Fibroblast of upper back skin (primary cell): ENCODE measurements at regions not wholly inside any gene's neighbourhood (a gene's known extent, or its start where the extent isn't known, plus 50 kb on each side); places are given as distances from the start of the nearest gene placed in this dataset.
A peak's percentile ranks its signal among the peaks of the same experiment; 100 is the strongest.

Source experiments
- DNase-seq: peaks from one replicate; pipeline ENCODE4 v3.0.0-alpha.2; 2013

- DNase-seq: no peak
These were observed 150.6 kb upstream of the NSMCE3 start for GRCh38 chr15:29420188-29420587.

- no peak for DNase-seq
These were observed 149.3 kb upstream of the NSMCE3 start for GRCh38 chr15:29418931-29419330.

GRCh38 chr15:29418178-29418577 is 148.6 kb upstream of the NSMCE3 start:
- DNase-seq: no peak

DNA sequence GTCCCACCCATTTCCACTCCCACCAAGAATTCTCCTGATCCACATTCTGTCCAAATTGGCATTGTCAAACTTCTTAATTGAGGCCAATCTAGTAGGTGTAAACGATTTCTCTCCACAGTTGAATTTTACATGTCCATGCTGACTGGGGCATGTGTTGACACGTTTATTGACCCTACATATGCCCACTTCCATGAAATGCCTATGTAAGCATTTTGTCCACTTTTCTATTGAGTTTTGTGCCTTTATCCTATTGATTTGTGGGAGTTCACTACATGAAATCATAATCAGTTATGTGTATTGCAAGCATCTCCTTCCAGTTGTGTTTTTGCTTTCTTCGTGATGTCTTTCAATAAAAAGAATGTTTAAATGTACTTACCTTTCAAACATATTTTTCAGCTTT is 141.7 kb upstream of the NSMCE3 start:
- no peak for DNase-seq

GRCh38 chr15:29410338-29410737 is 140.7 kb upstream of the NSMCE3 start:
- peak; percentile 4 for DNase-seq

DNA sequence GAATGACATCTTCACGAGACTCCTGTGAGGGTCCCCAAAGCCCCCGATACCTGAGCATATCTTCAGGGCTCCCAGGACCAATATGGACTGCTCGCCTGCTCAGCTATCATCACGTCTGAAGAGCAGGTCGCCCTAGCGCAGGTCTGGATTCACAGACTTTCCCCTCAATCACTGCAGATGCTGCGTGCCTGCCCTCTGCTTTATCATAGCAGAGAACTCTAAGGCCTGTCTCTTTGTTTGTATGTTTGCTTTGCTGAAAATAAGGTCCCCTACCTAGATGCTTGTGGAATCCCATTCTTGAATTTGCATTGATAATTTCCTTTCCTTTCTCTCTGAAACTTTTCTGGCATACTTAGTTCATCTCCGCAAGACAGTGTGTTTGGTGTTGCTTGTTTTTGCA is 140.3 kb upstream of the NSMCE3 start:
- no peak for DNase-seq

GRCh38 chr15:29405564-29405963 is 135.9 kb upstream of the NSMCE3 start:
- no peak for DNase-seq

DNA sequence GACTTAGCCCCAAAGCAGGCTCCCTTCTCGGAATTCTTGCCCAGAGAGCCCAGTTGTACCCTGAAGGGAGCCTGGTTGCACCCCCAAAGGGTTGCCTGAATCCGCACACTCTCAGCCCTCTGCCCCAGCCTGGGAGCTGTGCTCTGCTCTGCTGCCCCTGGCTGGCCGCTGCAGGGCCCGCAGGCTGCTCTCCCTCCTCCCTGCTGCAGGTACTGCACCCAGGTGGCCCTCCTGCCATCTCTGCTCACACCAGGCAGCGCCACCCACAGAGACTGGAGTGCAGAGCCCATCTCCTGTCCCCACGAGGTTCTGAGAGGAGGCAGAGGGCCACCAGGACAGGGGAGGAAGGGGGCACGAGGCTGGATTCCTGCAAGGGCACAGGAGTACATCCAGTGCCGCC is 134.2 kb upstream of the NSMCE3 start:
- DNase-seq: no peak

DNA sequence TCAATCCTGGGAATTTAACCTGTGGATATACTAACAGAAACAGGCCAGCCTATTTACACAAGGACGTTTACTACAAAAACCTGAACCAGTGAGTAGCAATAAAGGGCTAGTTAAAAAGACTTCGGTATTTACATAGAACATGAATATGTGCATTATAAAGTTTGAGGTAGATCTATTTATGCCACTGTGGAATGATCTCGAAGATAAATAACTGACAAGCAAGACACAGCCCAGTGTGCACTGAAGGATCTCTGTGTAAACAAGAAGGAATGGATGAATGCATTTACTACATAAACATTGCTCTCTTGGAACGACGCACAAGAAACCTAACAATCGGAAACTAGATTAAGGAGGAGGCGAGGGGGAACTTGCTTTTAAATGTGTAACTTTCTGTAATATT is 132.0 kb upstream of the NSMCE3 start:
- no peak for DNase-seq

- no peak for DNase-seq
These were observed 131.1 kb upstream of the NSMCE3 start for GRCh38 chr15:29400701-29401100.

- no peak for DNase-seq
These were observed 129.3 kb upstream of the NSMCE3 start for GRCh38 chr15:29398907-29399306.

DNA sequence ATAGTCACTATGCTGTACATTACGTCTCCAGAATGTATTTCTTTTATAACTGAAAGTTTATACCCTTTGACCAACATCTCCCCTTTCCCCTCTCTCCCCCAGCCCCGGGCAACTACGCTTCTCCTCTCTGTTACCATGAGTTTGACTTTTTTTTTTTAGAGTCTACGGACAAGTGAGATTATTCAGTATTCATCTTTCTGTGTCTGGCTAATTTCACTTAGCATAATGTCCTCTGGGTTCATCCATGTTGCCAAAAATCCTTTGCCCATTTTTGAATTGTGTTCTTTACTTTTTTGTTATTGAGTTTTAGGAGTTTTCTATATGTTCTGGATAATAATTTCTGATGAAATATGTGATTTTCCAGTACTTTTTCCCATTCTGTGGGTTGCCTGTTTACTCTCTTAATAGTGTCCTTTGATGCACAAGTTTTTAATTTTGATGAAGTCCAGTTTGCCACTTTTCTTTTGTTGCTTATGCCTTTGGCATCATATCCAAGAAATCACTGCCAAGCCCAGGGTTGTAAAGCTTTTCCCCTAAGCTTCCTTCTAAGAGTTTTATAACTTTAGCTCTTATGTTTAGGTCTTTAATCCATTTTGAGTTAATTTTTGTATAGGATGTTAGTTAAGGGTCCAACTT is 126.7 kb upstream of the NSMCE3 start:
- DNase-seq: no peak

DNA sequence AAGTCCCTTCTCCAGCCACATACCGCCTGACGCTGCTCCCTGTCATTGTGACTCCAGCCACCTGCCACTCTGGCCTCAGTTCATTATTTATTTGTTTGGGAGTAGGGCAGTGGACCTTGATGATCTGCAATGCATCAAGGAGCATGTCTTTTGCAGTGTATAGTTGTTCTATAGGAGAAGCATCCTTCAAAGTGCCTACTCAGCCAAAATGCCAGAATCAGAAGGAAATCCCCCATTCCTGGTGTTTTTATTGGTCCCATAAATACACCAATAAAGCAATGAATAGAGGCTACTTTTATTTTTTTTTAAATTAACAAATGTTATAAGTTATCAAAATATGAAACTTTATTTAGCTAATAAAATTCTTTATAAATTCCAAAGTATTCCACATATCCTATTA is 123.8 kb upstream of the NSMCE3 start:
- no peak for DNase-seq

DNA sequence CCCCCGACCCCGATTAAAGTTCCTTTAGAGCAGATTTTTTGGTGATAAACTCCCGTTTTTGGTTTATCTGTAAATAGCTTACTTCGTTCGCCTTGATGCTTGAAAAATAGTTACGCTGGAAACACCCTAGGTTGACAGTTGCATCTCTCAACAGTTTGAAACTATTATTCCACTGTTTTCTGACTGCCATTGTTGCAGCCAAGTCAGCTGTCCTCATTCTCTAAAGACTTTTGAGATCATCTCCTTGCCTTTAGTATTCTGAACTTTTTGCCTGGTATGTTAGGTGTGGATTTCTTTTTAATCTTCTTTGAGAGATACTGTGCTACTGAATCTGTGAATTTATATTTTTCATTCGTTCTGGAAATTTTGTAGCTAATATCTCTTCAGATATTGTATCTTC is 122.7 kb upstream of the NSMCE3 start:
- DNase-seq: no peak

DNA sequence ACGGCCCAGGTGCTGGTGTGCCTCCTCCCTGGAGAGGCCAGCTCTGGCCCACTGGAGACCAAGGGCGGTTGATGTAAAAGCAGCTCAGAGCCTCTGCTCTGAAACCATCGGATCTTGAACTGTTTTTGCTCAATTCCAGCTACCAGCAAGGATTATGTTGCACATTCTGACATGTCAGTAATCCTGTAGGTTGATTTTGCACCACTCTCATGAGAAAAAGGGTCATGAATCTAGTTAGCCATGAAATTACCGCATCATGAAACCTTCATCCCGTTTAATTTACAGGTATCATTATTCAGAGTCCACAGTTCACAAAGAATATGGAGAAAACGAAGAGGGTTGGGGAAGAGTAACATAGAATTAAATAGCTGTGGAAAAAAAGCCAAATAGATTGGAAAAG is 120.4 kb upstream of the NSMCE3 start:
- no peak for DNase-seq

DNA sequence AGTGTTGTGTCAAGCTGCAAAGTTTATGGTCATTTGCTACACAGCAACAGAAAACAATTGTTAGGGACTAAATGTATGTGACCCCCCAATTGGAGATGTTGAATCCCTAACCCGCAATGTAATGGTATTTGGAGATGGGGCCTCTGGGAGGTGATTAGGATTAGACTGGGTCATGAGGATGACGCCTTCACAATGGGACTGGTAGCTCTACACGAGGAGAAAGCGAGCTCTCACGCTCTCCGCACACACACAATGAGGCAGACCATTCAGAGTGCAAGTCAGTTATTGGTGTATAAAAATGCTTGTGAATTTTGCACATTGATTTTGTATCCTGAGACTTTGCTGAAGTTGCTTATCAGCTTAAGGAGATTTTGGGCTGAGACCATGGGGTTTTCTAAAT is 116.9 kb upstream of the NSMCE3 start:
- DNase-seq: no peak

GRCh38 chr15:29383367-29383766 is 113.7 kb upstream of the NSMCE3 start:
- DNase-seq: no peak

DNA sequence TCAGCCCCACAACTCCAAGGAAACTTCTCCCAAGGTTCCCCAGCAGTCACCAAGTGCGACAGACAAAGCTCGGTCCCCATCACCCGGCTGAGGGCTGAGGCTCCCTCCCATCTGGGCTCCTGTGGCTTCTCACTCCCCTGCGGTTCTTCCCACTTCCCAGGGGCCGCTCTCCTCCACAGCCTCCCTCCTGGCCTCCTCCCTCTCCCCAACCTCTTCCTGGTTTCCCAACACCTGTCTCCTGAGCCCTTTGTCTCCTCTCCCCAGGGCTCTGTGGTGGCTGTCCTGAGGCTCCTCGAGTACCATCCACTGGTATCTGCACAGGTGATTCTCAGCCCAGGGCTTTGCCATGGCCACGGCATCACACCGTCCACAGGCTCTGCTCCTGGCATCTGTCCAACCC is 113.2 kb upstream of the NSMCE3 start:
- DNase-seq: no peak

- no peak for DNase-seq
These were observed 110.8 kb upstream of the NSMCE3 start for GRCh38 chr15:29380466-29380865.

DNA sequence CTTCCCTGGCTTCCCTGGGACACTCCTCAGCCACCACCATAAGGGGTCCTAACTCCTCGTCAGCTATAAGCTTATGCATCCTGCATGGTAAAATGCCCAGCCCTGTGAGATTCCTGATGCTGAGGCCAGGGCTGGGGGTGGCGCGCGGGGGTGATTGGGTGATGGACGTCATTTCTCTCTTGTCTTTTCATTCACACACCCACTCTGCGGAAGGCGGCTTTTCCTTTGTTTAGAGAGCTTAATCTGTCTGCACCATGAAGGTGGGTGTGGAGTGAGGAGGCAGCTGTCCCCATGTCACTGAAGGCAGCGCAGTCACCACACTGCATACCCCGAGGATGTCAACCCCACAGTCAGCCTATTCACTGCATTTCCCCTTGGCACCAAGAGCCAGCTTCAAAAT is 110.0 kb upstream of the NSMCE3 start:
- no peak for DNase-seq

DNA sequence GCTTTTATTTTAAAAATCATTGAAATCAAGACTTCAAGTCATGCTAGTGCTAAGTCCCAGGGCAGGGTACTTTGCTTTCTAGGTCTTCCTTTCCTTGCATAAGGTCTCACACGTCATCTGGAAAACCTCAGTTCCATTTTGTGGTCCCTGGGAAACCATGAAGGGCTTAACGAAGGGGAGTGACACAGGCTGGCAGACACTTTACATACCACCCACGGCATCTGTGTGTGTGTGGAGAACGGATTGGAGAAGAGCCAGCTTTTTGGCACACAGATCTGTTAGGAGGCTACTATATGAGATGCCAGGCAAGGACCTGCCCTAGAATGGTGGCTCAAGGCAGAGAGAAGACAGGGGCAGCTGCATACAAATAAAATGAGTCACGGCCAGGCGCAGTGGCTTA is 107.5 kb upstream of the NSMCE3 start:
- DNase-seq: no peak

DNA sequence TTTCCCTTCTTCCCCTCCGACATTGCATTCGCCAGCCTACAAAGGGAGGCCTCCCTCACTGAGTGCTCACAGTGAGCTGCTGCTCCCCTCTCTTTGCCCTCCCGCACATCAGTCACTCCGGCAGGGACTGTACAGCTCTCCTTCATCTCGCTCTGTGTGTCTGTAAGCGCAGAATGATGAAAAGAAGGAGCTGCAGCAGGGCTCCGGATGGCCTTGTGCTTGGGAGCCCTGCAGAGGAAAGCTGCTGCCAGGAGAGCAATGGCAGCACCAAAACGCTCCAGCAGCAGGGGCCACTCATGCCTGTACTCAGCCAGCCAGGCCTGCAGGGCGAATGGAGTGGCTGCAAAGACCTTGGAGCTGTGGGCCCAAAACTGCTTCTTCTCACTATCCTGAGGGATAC is 107.0 kb upstream of the NSMCE3 start:
- DNase-seq: peak; percentile 2

- no peak for DNase-seq
These were observed 99.6 kb upstream of the NSMCE3 start for GRCh38 chr15:29369261-29369660.

DNA sequence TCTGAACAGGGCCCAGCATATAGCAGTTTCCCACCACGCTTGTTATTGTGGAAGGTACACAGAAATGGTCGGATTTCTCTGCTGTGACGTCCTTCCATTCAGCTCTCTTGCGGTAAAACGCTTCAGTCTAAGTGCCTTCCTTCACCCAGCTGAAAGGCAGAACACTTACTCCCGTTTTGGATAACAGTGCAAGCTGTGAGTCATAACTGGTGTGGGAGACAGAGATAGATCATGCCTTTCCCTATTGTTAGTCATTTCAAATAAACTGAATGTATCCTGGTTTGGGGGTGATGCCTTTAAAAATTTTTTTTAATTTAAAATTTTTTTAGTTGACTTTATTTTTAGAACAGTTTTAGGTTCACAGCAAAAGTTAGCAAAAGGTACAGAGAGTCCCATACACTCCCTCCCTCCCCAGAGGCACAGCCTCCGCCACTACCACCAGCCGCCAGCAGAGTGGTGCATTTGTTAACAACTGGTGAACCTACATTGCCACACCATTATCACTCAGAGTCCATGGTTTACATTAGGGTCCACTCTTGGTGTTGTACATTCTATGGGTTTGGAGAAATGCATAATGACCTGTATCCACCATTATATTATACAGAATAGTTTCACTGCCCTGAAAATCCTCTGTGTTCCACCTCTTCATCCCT is 94.9 kb upstream of the NSMCE3 start:
- peak; percentile 87 for DNase-seq

- DNase-seq: no peak
These were observed 91.9 kb upstream of the NSMCE3 start for GRCh38 chr15:29361560-29361959.
